Testis (tissue), 2 donors: ENCODE measurements at regions not wholly inside any gene's neighbourhood (a gene's known extent, or its start where the extent isn't known, plus 50 kb on each side); places are given as distances from the start of the nearest gene placed in this dataset.

Source experiments
- POLR2A ChIP-seq: fragments of 450-650 bp; IDR thresholded peaks from one replicate; pipeline ENCODE4 v1.6.1; 2017; ENCODE audit warnings: antibody characterized with exemption, mild to moderate bottlenecking, moderate library complexity
- TF ChIP-seq, protein P1 (sequence below), 3 experiments: fragments of 450-650 bp in 2 of 3; fragments of 200-600 bp in 1 of 3; sonication (generic) in 1 of 3; IDR thresholded peaks; one replicate each; pipeline ENCODE4 v1.5.1; 2016 to 2019; ENCODE audit warnings: antibody characterized with exemption in 3 of 3, mild to moderate bottlenecking in 2 of 3, moderate library complexity in 1 of 3

DNA sequence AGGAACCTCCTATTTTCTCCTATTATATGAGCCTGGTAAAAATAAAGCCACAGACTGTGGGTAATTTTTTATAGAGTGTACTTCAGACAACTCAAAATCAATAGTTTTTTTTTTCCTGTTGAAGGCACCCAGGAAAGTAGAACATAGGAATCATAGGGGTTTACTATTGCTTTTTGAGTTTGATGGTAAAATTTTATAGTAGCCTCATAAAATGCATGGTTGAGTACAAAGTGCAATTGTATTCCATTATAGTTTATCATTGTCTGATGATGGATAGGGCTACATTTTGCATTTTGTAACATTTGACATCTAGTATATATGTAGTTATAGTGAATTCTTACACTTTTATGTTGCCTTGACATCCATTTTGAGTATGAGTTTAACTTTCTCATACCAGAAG is 455.0 kb downstream of the STIM2 start:
- TF ChIP-seq POLR2A = no peak
- TF ChIP-seq, protein P1, sequence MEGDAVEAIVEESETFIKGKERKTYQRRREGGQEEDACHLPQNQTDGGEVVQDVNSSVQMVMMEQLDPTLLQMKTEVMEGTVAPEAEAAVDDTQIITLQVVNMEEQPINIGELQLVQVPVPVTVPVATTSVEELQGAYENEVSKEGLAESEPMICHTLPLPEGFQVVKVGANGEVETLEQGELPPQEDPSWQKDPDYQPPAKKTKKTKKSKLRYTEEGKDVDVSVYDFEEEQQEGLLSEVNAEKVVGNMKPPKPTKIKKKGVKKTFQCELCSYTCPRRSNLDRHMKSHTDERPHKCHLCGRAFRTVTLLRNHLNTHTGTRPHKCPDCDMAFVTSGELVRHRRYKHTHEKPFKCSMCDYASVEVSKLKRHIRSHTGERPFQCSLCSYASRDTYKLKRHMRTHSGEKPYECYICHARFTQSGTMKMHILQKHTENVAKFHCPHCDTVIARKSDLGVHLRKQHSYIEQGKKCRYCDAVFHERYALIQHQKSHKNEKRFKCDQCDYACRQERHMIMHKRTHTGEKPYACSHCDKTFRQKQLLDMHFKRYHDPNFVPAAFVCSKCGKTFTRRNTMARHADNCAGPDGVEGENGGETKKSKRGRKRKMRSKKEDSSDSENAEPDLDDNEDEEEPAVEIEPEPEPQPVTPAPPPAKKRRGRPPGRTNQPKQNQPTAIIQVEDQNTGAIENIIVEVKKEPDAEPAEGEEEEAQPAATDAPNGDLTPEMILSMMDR (IDR thresholded peaks at IDR 0.05) = no peak
